ENCODE measurements at regions not wholly inside any gene's neighbourhood (a gene's known extent, or its start where the extent isn't known, plus 50 kb on each side); places are given as distances from the start of the nearest gene placed in this dataset.
A peak's percentile ranks its signal among the peaks of the same experiment; 100 is the strongest.
"Not testable (repeated sequence)": the region's sequence is repeated elsewhere in the genome, so short reads cannot be mapped to it uniquely, and the experiment has no call there.

- H3K27ac ChIP-seq (ENCODE audit: low read depth, low read length); H3K27me3 ChIP-seq (ENCODE audit: insufficient read depth, low read length, poor library complexity, severe bottlenecking); H3K4me1 Mint-ChIP-seq; H3K4me3 ChIP-seq (ENCODE audit: low read length); CTCF ChIA-PET; H3K36me3 Mint-ChIP-seq; H3K4me3 Mint-ChIP-seq; H3K4me1 ChIP-seq (ENCODE audit: insufficient read depth, low read length); H3K27ac Mint-ChIP-seq; H3K9me3 Mint-ChIP-seq; H3K36me3 ChIP-seq (ENCODE audit: insufficient read depth, low read length); H3K9me3 ChIP-seq (ENCODE audit: low read length); POLR2A ChIA-PET; DNase-seq: not testable (repeated sequence)
- peaks cover 3 to 14% of the 10 kb centered on the region in 2 donors for H3K27me3 Mint-ChIP-seq
Measured at GRCh38 chr10:21351594-21351993, 173.9 kb downstream of the SKIDA1 start.

GRCh38 chr10:21349912-21350286 lies 175.6 kb downstream of the SKIDA1 start:
- Mint-ChIP-seq H3K9me3 (no peaks in the 10 kb centered on the region), H3K36me3 (no peaks in the 10 kb centered on the region), H3K27me3 (peaks cover 1 to 5% of the 10 kb centered on the region in 2 donors), H3K4me3 (no peak overlapping the region), H3K27ac (no peak overlapping the region), H3K4me1 (no peaks in the 10 kb centered on the region)
- H3K27me3 ChIP-seq (ENCODE audit: insufficient read depth, low read length, poor library complexity, severe bottlenecking), result no peaks in the 10 kb centered on the region
- H3K27ac ChIP-seq (ENCODE audit: low read depth, low read length), result no peak overlapping the region
- H3K36me3 ChIP-seq (ENCODE audit: insufficient read depth, low read length), result no peaks in the 10 kb centered on the region
- H3K4me1 ChIP-seq (ENCODE audit: insufficient read depth, low read length), result no peaks in the 10 kb centered on the region
- ChIA-PET POLR2A (no interaction called here), CTCF (interaction anchor here (0.7 kb wide), 1 partner anchor 10 kb away, joined by 3 read pairs; no protein-coding TSS in a partner anchor)
- no peak overlapping the region for H3K4me3 ChIP-seq (ENCODE audit: low read length)
- no peak for DNase-seq
- no peaks in the 10 kb centered on the region for H3K9me3 ChIP-seq (ENCODE audit: low read length)

- H3K27ac ChIP-seq (ENCODE audit: low read depth, low read length), result no peak overlapping the region
- Mint-ChIP-seq H3K4me1 (no peaks in the 10 kb centered on the region), H3K4me3 (no peak overlapping the region), H3K36me3 (no peaks in the 10 kb centered on the region), H3K27ac (no peak overlapping the region), H3K9me3 (no peaks in the 10 kb centered on the region), H3K27me3 (peaks cover 1 to 4% of the 10 kb centered on the region in 2 donors)
- H3K4me3 ChIP-seq (ENCODE audit: low read length), result no peak overlapping the region
- no peaks in the 10 kb centered on the region for H3K27me3 ChIP-seq (ENCODE audit: insufficient read depth, low read length, poor library complexity, severe bottlenecking)
- H3K9me3 ChIP-seq (ENCODE audit: low read length), result no peaks in the 10 kb centered on the region
- ChIA-PET CTCF (no interaction called here), POLR2A (no interaction called here)
- no peaks in the 10 kb centered on the region for H3K36me3 ChIP-seq (ENCODE audit: insufficient read depth, low read length)
- DNase-seq, result no peak
- no peaks in the 10 kb centered on the region for H3K4me1 ChIP-seq (ENCODE audit: insufficient read depth, low read length)
Measured at GRCh38 chr10:21347785-21348170, 177.7 kb downstream of the SKIDA1 start.

GRCh38 chr10:21347043-21347784 lies 178.3 kb downstream of the SKIDA1 start:
- ChIA-PET POLR2A (no interaction called here), CTCF (no interaction called here)
- Mint-ChIP-seq H3K4me3 (no peak overlapping the region), H3K27ac (no peak overlapping the region), H3K4me1 (no peaks in the 10 kb centered on the region), H3K27me3 (peaks cover 2 to 4% of the 10 kb centered on the region in 2 donors), H3K9me3 (peaks cover 0 to 1% (median 0%) of the 10 kb centered on the region in 5 donors), H3K36me3 (no peaks in the 10 kb centered on the region)
- no peaks in the 10 kb centered on the region for H3K27me3 ChIP-seq (ENCODE audit: insufficient read depth, low read length, poor library complexity, severe bottlenecking)
- no peaks in the 10 kb centered on the region for H3K9me3 ChIP-seq (ENCODE audit: low read length)
- H3K27ac ChIP-seq (ENCODE audit: low read depth, low read length), result no peak overlapping the region
- no peaks in the 10 kb centered on the region for H3K4me1 ChIP-seq (ENCODE audit: insufficient read depth, low read length)
- no peak overlapping the region for H3K4me3 ChIP-seq (ENCODE audit: low read length)
- no peak for DNase-seq
- H3K36me3 ChIP-seq (ENCODE audit: insufficient read depth, low read length), result no peaks in the 10 kb centered on the region

GRCh38 chr10:21343087-21343486 lies 182.4 kb downstream of the SKIDA1 start:
- H3K4me3 ChIP-seq (ENCODE audit: low read length), result no peak overlapping the region

GRCh38 chr10:21342499-21342898 lies 183.0 kb downstream of the SKIDA1 start:
- H3K4me1 ChIP-seq (ENCODE audit: insufficient read depth, low read length); H3K27ac Mint-ChIP-seq; H3K9me3 ChIP-seq (ENCODE audit: low read length); H3K9me3 Mint-ChIP-seq; H3K36me3 Mint-ChIP-seq; H3K36me3 ChIP-seq (ENCODE audit: insufficient read depth, low read length); H3K27ac ChIP-seq (ENCODE audit: low read depth, low read length); H3K4me3 ChIP-seq (ENCODE audit: low read length); DNase-seq; CTCF ChIA-PET; POLR2A ChIA-PET; H3K4me1 Mint-ChIP-seq; H3K4me3 Mint-ChIP-seq; H3K27me3 ChIP-seq (ENCODE audit: insufficient read depth, low read length, poor library complexity, severe bottlenecking): not testable (repeated sequence)
- H3K27me3 Mint-ChIP-seq, result peaks cover 13 to 16% of the 10 kb centered on the region in 2 donors

More at GRCh38 chr10:21343087-21343486, 182.4 kb downstream of the SKIDA1 start:
- H3K27ac Mint-ChIP-seq, result no peak overlapping the region
- Histone ChIP-seq H3K9me3 (ENCODE audit: low read length) (no peaks in the 10 kb centered on the region), H3K4me1 (ENCODE audit: insufficient read depth, low read length) (no peaks in the 10 kb centered on the region), H3K27ac (ENCODE audit: low read depth, low read length) (no peak overlapping the region), H3K27me3 (ENCODE audit: insufficient read depth, low read length, poor library complexity, severe bottlenecking) (no peaks in the 10 kb centered on the region), H3K36me3 (ENCODE audit: insufficient read depth, low read length) (no peaks in the 10 kb centered on the region)
- no peaks in the 10 kb centered on the region for H3K36me3 Mint-ChIP-seq
- peaks cover 13 to 16% of the 10 kb centered on the region in 2 donors for H3K27me3 Mint-ChIP-seq
- no peak overlapping the region for H3K4me3 Mint-ChIP-seq
- CTCF ChIA-PET, result no interaction called here
- POLR2A ChIA-PET, result no interaction called here
- H3K9me3 Mint-ChIP-seq, result peaks cover 0 to 2% (median 1%) of the 10 kb centered on the region in 5 donors
- H3K4me1 Mint-ChIP-seq, result no peaks in the 10 kb centered on the region
- DNase-seq, result no peak

- no peaks in the 10 kb centered on the region for H3K27me3 ChIP-seq (ENCODE audit: insufficient read depth, low read length, poor library complexity, severe bottlenecking)
- no peaks in the 10 kb centered on the region for H3K36me3 ChIP-seq (ENCODE audit: insufficient read depth, low read length)
- H3K4me1 ChIP-seq (ENCODE audit: insufficient read depth, low read length), result no peaks in the 10 kb centered on the region
- ChIA-PET CTCF (no interaction called here), POLR2A (no interaction called here)
- Mint-ChIP-seq H3K4me3 (no peak overlapping the region), H3K9me3 (peaks cover 0 to 5% (median 1%) of the 10 kb centered on the region in 5 donors), H3K36me3 (no peaks in the 10 kb centered on the region), H3K27me3 (peaks cover 13 to 16% of the 10 kb centered on the region in 2 donors), H3K27ac (no peak overlapping the region), H3K4me1 (no peaks in the 10 kb centered on the region)
- H3K27ac ChIP-seq (ENCODE audit: low read depth, low read length), result no peak overlapping the region
- H3K9me3 ChIP-seq (ENCODE audit: low read length), result no peaks in the 10 kb centered on the region
- DNase-seq, result no peak
- no peak overlapping the region for H3K4me3 ChIP-seq (ENCODE audit: low read length)
Measured at GRCh38 chr10:21340331-21340730, 185.2 kb downstream of the SKIDA1 start.

GRCh38 chr10:21337171-21337792 lies 188.2 kb downstream of the SKIDA1 start:
- CTCF ChIA-PET, result no interaction called here
- H3K27ac ChIP-seq (ENCODE audit: low read depth, low read length), result no peak overlapping the region
- H3K27ac Mint-ChIP-seq, result peak overlapping the region in 1 of 8 donors; percentile 17
- H3K36me3 Mint-ChIP-seq, result no peaks in the 10 kb centered on the region
- no peaks in the 10 kb centered on the region for H3K4me1 Mint-ChIP-seq
- H3K4me3 ChIP-seq (ENCODE audit: low read length), result no peak overlapping the region
- peaks cover 11 to 16% of the 10 kb centered on the region in 2 donors for H3K27me3 Mint-ChIP-seq
- POLR2A ChIA-PET, result no interaction called here
- H3K9me3 ChIP-seq (ENCODE audit: low read length), result no peaks in the 10 kb centered on the region
- DNase-seq, result no peak
- no peaks in the 10 kb centered on the region for H3K27me3 ChIP-seq (ENCODE audit: insufficient read depth, low read length, poor library complexity, severe bottlenecking)
- no peak overlapping the region for H3K4me3 Mint-ChIP-seq
- H3K36me3 ChIP-seq (ENCODE audit: insufficient read depth, low read length), result no peaks in the 10 kb centered on the region
- no peaks in the 10 kb centered on the region for H3K4me1 ChIP-seq (ENCODE audit: insufficient read depth, low read length)
- peaks cover 0 to 5% (median 0%) of the 10 kb centered on the region in 5 donors for H3K9me3 Mint-ChIP-seq

Data from CD8-positive, alpha-beta memory T cell (primary cell).